GM19395 (cell line): ENCODE measurements at regions not wholly inside any gene's neighbourhood (a gene's known extent, or its start where the extent isn't known, plus 50 kb on each side); places are given as distances from the start of the nearest gene placed in this dataset.
"Not testable (repeated sequence)": the region's sequence is repeated elsewhere in the genome, so short reads cannot be mapped to it uniquely, and the experiment has no call there.

Experiments used
- ATAC-seq: cut with Tn5 transposase; IDR thresholded peaks from one replicate; pipeline ENCODE4 v1.9.1; 2021; ENCODE audit warnings: mild to moderate bottlenecking, moderate library complexity; ENCODE audit not compliant: unreplicated experiment

GRCh38 chrX:65610481-65610880 is 57.0 kb upstream of the MSN start:
- ATAC-seq: no peak

DNA sequence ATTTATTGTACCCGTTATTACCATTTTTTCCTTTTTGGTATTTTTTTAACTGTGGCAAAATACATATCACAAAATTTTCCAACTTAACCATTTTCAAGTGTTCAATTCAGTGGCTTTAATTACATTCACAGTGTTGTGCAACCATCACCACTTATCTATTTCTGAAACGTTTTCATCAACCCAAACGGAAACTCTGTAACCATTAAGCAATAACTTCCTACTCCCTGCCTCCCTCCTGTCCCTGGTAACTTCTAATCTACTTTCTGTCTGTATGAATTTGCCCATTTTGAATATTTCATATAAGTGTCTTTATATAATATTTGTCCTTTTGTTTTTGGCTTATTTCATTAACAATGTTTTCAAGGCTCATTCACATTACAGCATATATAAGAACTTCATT is 57.4 kb upstream of the MSN start:
- ATAC-seq: no peak

- ATAC-seq: no peak
Measured at GRCh38 chrX:65609237-65609636, 58.2 kb upstream of the MSN start.

DNA sequence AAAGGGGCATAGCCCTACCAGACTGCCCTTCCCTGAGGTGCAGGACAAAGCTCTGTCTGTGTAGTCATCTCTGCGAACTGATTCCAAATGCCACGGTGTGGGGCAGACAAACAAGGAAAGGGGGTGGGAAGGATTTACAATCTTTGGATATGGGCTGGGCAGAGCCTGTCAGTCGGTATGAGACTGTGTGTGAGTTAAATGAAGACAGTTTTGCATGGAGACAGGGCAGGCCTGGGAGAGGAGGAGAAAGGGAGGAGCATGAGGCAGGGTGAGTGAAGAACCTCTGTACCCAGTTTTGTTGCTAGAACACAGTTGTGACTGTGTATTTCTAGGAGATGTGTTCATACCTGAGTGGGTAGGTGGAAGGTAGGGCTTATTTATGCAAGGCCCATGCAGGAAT is 59.4 kb upstream of the MSN start:
- no peak for ATAC-seq

GRCh38 chrX:65607070-65607742 is 60.2 kb upstream of the MSN start:
- ATAC-seq: peak; percentile 56

DNA sequence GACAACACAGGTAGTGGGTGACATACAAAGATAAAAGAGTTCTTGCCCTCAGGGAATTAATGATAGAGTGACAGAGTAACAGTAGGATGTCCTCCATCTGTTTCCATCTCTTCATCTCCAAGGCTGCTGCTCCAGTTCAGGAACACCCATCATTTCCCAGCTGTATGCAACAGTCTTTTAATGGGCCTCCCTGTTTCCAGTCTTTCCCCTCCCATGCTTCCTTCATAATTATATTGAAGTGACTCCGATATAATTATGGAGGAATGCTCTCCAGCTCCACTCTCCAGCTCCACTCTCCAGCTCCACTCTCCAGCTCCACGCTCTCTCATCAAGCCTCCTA is 65.3 kb upstream of the MSN start:
- no peak for ATAC-seq

DNA sequence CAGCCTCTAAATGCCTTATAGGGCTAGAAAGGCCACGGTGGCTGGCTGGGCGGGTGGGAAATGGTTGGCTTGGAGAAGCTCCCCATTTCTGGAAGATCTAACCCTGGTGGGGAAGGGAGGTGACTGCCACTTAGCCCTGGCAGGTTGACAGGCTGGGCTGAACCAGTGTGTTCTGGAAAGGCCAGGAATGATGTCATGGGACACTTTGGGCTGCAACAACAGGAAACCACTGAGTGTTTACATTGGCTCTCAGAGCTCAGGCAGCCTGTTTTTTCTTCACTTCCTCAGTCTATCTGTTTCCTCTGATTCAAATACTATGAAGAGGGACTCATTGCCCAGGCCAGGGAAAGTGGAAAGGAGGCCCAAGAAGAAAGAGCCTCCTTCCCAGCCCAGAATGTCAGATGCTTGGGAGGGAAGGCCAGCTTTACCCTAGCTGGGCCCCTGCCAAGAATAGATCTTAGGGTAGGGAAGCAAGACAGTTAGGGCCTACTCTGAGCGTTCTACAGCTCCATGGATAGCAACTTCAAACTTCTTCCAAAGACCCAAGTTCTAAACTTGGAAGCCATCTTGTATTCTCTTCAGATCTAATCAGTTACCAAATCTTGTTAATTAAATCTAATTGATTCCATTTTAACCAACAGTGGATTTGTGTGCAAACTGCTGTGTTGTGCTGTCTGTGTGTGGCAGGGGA is 65.8 kb upstream of the MSN start:
- no peak for ATAC-seq

GRCh38 chrX:65601126-65601525 is 66.3 kb upstream of the MSN start:
- ATAC-seq: no peak

GRCh38 chrX:65600106-65600505 is 65.5 kb upstream of the LAS1L start:
- no peak for ATAC-seq

- ATAC-seq: no peak
Measured at GRCh38 chrX:65598559-65599147, 64.1 kb upstream of the LAS1L start.

GRCh38 chrX:65596270-65597034 is 61.9 kb upstream of the LAS1L start:
- ATAC-seq: peak; percentile 72

DNA sequence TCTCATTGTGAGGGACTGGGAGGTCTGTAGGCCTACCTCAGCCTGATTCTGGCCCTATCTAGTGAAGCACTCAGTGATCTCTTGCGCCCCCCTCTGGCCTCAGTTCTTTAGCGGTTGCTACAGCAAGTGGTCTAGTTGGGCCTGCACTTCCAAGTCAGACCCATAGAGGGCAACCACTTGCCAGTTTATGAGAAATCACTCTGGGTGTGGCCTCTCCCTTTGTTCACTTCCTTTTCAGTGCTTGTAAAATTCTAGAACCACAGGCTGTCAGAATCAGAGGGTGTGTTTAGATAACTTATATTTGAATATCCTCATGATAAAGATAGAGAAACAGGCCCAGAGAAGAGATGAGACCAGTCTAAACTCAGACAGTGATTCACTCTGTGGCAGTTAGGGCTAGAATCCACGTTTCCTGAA is 60.9 kb upstream of the LAS1L start:
- ATAC-seq: peak; percentile 83

GRCh38 chrX:65591206-65591605 is 56.6 kb upstream of the LAS1L start:
- ATAC-seq: no peak

- ATAC-seq: no peak
Measured at GRCh38 chrX:65589304-65589703, 54.7 kb upstream of the LAS1L start.

- ATAC-seq: no peak
Measured at GRCh38 chrX:65588795-65589194, 54.2 kb upstream of the LAS1L start.

GRCh38 chrX:65587616-65588526 is 53.3 kb upstream of the LAS1L start:
- ATAC-seq: no peak

DNA sequence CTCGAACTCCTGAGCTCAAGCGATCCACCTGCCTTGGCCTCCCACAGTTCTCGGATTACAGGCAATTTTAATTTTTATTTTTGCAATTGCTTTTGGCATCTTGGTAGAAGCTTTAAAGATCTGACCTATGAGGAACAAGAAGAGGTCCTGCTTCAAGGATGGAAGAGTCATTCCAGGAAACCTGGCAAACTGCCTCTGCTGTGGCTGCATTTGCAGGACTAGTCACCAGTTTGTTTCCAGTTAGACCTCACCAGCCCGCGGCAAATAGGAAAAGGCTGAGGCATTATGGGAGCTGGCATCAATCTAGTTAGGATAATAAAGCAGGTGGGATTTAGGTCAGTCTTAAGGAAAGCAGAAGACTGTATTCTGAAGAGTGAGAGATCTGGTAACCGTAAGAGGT is 51.9 kb upstream of the LAS1L start:
- no peak for ATAC-seq

DNA sequence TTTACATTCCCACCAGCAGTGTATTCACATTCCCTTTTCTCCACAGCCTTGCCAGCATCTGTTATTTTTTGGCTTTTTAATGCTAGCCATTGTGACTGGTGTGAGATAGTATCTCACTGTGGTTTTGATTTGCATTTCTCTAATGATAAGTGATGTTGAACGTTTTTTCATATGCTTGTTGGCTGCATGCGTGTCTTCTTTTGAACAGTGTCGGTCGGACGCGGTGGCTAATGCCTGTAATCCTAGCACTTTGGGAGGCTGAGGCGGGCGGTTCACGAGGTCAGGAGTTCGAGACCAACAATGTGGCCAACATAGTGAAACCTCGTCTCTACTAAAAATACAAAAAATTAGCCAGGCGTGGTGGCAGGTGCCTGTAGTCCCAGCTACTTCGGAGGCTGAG is 50.6 kb upstream of the LAS1L start:
- ATAC-seq: not testable (repeated sequence)
